ENCODE measurements at regions not wholly inside any gene's neighbourhood (a gene's known extent, or its start where the extent isn't known, plus 50 kb on each side); places are given as distances from the start of the nearest gene placed in this dataset.

- H3K4me2 ChIP-seq (ENCODE audit: low read length) = no peak overlapping the region
- H3K79me2 ChIP-seq = no peaks in the 10 kb centered on the region
- no peaks in the 10 kb centered on the region for H3K4me1 ChIP-seq
- no peak overlapping the region for H3K4me3 ChIP-seq (ENCODE audit: low read depth, low read length)
- TF ChIP-seq, protein P1, sequence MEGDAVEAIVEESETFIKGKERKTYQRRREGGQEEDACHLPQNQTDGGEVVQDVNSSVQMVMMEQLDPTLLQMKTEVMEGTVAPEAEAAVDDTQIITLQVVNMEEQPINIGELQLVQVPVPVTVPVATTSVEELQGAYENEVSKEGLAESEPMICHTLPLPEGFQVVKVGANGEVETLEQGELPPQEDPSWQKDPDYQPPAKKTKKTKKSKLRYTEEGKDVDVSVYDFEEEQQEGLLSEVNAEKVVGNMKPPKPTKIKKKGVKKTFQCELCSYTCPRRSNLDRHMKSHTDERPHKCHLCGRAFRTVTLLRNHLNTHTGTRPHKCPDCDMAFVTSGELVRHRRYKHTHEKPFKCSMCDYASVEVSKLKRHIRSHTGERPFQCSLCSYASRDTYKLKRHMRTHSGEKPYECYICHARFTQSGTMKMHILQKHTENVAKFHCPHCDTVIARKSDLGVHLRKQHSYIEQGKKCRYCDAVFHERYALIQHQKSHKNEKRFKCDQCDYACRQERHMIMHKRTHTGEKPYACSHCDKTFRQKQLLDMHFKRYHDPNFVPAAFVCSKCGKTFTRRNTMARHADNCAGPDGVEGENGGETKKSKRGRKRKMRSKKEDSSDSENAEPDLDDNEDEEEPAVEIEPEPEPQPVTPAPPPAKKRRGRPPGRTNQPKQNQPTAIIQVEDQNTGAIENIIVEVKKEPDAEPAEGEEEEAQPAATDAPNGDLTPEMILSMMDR (IDR thresholded peaks at IDR 0.05) = no peak
- H3K36me3 ChIP-seq (ENCODE audit: control insufficient read depth, insufficient read depth, low read length) = no peaks in the 10 kb centered on the region
- H3K27me3 ChIP-seq (ENCODE audit: control insufficient read depth, insufficient read depth, low read length) = no peaks in the 10 kb centered on the region
- H2AFZ ChIP-seq = no peak overlapping the region
- no peak overlapping the region for H3K9ac ChIP-seq
- no peaks in the 10 kb centered on the region for H3K9me3 ChIP-seq (ENCODE audit: control insufficient read depth, low read length)
- H3K27ac ChIP-seq = peak overlapping the region; percentile 5
These were observed 58.9 kb upstream of the PLEKHG3 start for GRCh38 chr14:64645220-64645892.

GRCh38 chr14:64646103-64646502 is 58.1 kb upstream of the PLEKHG3 start:
- Histone ChIP-seq H3K79me2 (no peaks in the 10 kb centered on the region), H2AFZ (no peak overlapping the region), H3K36me3 (ENCODE audit: control insufficient read depth, insufficient read depth, low read length) (no peaks in the 10 kb centered on the region), H3K4me1 (no peaks in the 10 kb centered on the region), H3K9me3 (ENCODE audit: control insufficient read depth, low read length) (no peaks in the 10 kb centered on the region), H3K27ac (no peak overlapping the region), H3K27me3 (ENCODE audit: control insufficient read depth, insufficient read depth, low read length) (no peaks in the 10 kb centered on the region), H3K4me2 (ENCODE audit: low read length) (no peak overlapping the region), H3K9ac (no peak overlapping the region), H3K4me3 (ENCODE audit: low read depth, low read length) (no peak overlapping the region)
- TF ChIP-seq, protein P1 (IDR thresholded peaks at IDR 0.05) = no peak

DNA sequence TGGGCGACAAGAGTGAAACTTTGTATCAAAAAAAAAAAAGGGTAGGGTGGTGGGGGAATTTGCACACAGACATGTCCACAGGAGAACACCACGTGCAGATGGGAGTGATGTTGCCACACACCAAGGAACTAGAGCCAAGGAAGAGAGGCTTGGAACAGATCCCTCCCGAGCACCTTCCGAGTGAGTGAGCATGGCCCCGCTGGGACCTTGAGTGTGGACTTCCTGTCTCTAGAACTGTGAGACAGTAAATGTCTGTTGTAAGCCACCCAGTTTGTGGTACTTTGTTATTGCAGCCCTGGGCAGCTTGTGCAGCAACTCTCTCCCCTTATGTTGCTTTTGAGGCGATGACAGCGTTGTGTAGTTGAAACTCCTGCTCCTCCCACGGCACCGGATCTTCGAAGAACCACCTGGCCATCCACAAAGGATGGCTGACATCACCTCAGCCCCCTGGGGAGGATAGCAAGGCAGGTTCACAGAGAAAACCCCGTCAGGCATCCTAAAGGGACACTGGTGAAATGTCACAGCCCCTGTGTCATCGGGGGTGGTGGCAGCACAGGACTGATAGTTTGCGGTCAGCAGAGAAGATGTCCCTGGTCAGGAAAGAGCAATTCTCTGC is 54.7 kb upstream of the PLEKHG3 start:
- Histone ChIP-seq H3K4me3 (ENCODE audit: low read depth, low read length) (no peak overlapping the region), H3K9ac (no peak overlapping the region), H3K9me3 (ENCODE audit: control insufficient read depth, low read length) (no peaks in the 10 kb centered on the region), H3K27ac (no peak overlapping the region), H3K36me3 (ENCODE audit: control insufficient read depth, insufficient read depth, low read length) (no peaks in the 10 kb centered on the region), H3K4me1 (no peaks in the 10 kb centered on the region), H2AFZ (no peak overlapping the region), H3K4me2 (ENCODE audit: low read length) (no peak overlapping the region), H3K27me3 (ENCODE audit: control insufficient read depth, insufficient read depth, low read length) (no peaks in the 10 kb centered on the region), H3K79me2 (no peaks in the 10 kb centered on the region)
- TF ChIP-seq, protein P1 (IDR thresholded peaks at IDR 0.05) = no peak

DNA sequence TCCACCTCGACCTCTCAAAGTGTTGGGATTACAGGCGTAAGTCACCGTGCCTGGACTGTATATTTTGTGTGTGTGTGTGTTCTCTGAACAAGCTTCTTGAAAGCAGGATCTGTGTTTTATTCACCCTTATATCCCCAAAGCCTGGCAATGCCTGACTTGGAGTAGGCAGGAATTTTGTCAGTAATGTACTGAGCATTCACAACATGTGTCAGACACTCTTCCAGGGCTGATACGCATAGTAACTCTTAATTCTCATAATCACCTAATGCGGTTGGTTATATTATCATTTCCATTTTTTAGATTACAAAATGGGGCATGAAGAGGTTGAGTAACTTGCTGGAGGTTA is 50.4 kb upstream of the PLEKHG3 start:
- Histone ChIP-seq H3K27me3 (ENCODE audit: control insufficient read depth, insufficient read depth, low read length) (no peaks in the 10 kb centered on the region), H3K9ac (no peak overlapping the region), H3K36me3 (ENCODE audit: control insufficient read depth, insufficient read depth, low read length) (no peaks in the 10 kb centered on the region), H3K4me3 (ENCODE audit: low read depth, low read length) (no peak overlapping the region), H3K79me2 (no peaks in the 10 kb centered on the region), H3K4me2 (ENCODE audit: low read length) (no peak overlapping the region), H3K4me1 (no peaks in the 10 kb centered on the region), H3K27ac (peak overlapping the region; percentile 22), H3K9me3 (ENCODE audit: control insufficient read depth, low read length) (no peaks in the 10 kb centered on the region), H2AFZ (no peak overlapping the region)
- TF ChIP-seq, protein P1 (IDR thresholded peaks at IDR 0.05) = no peak
